A549 (cell line): ENCODE measurements at regions not wholly inside any gene's neighbourhood (a gene's known extent, or its start where the extent isn't known, plus 50 kb on each side); places are given as distances from the start of the nearest gene placed in this dataset.

Experiments used
- ATAC-seq, 2 experiments: fragments of 200-7000 bp in 1 of 2; fragments of >200 bp in 1 of 2; cut with Nextera tagmentation in 1 of 2; cut with Tn5 transposase in 1 of 2; 3 replicates each; pipeline versions ENCODE4 v1.8.0 to v1.9.1; 2018 to 2020; ENCODE audit warnings: mild to moderate bottlenecking in 1 of 2, moderate library complexity in 1 of 2
- CTCF ChIA-PET: fragments of 300-600 bp; sonication (Branson Sonifier 250); formaldehyde crosslinking; extraction: SDS; loops from one replicate; lab custom pipeline; 2021; ENCODE audit warnings: antibody characterized with exemption, inconsistent platforms; lab: Yijun Ruan, JAX
- POLR2A ChIA-PET: fragments of 350-600 bp; formaldehyde crosslinking; extraction: SDS; loops from one replicate; lab custom pipeline; 2021; ENCODE audit warnings: antibody characterized with exemption, inconsistent platforms; lab: Yijun Ruan, JAX
- DNase-seq, 2 experiments: peaks; one replicate each; pipeline versions ENCODE4 v3.0.0 to v3.0.0-alpha.2; 2011 to 2016; ENCODE audit warnings: low read depth in 1 of 2, low spot score in 1 of 2
- FAIRE-seq: peaks from 2 replicates; lab custom pipeline; 2011; peaks lifted over from hg19 to GRCh38; lab: Jason Lieb, UNC
- H3K27ac ChIP-seq, 2 experiments: fragments of >200 bp; sonication (Bioruptor Twin); formaldehyde crosslinking; 3 replicates each; pipeline ENCODE4 v1.5.1; 2016 to 2017
- H3K4me1 ChIP-seq: fragments of >200 bp; sonication (Bioruptor Twin); formaldehyde crosslinking; 3 replicates; pipeline ENCODE4 v1.6.1; 2016
- H3K4me2 ChIP-seq: fragments of >200 bp; sonication (Bioruptor Twin); formaldehyde crosslinking; 3 replicates; pipeline ENCODE4 v1.6.1; 2016
- H3K4me3 ChIP-seq: fragments of >200 bp; sonication (Bioruptor Twin); formaldehyde crosslinking; 3 replicates; pipeline ENCODE4 v1.5.1; 2016
- H3K9me3 ChIP-seq: fragments of >200 bp; sonication (Bioruptor Twin); formaldehyde crosslinking; 3 replicates; pipeline ENCODE4 v1.6.1; 2016
- BHLHE40 ChIP-seq: IDR thresholded peaks from 2 replicates; pipeline ENCODE4 v1.6.1; 2012; ENCODE audit warnings: low read depth, low read length, inconsistent platforms
- CEBPB ChIP-seq, 2 experiments: fragments of >200 bp in 1 of 2; sonication (Bioruptor Twin) in 1 of 2; formaldehyde crosslinking in 1 of 2; IDR thresholded peaks; 2 replicates each; pipeline ENCODE4 v1.6.1; 2012 to 2016
- CHD4 ChIP-seq: fragments of 200-600 bp; sonication (generic); IDR thresholded peaks from 2 replicates; pipeline ENCODE4 v1.6.1; 2016; ENCODE audit warnings: antibody characterized with exemption, mild to moderate bottlenecking, borderline replicate concordance
- EHF ChIP-seq: fragments of 250-450 bp; sonication (Bioruptor Pico); IDR thresholded peaks from 2 replicates; pipeline ENCODE4 v1.5.0; 2020; ENCODE audit warnings: mild to moderate bottlenecking
- EP300 ChIP-seq, 2 experiments: fragments of >200 bp; sonication (Bioruptor Twin); formaldehyde crosslinking; IDR thresholded peaks; 2 replicates in 1 of 2; 3 replicates in 1 of 2; pipeline ENCODE4 v1.6.1; 2016 to 2017
- ESRRA ChIP-seq: fragments of 150-350 bp; IDR thresholded peaks from 2 replicates; pipeline ENCODE4 v1.6.1; 2014; ENCODE audit warnings: mild to moderate bottlenecking, low read length, borderline replicate concordance
- FOSB ChIP-seq: fragments of 250-450 bp; sonication (Bioruptor Pico); IDR thresholded peaks from 2 replicates; pipeline ENCODE4 v1.5.0; 2020; ENCODE audit warnings: mild to moderate bottlenecking, moderate library complexity
- HEYL ChIP-seq: fragments of 250-450 bp; sonication (Bioruptor Pico); IDR thresholded peaks from 2 replicates; pipeline ENCODE4 v1.8.0; 2021; ENCODE audit warnings: mild to moderate bottlenecking, moderate library complexity
- HOXB13 ChIP-seq: fragments of 250-450 bp; sonication (Bioruptor Pico); IDR thresholded peaks from 2 replicates; pipeline ENCODE4 v1.5.0; 2020; ENCODE audit warnings: low read depth, mild to moderate bottlenecking, moderate library complexity
- JUN ChIP-seq, 2 experiments: fragments of >200 bp; sonication (Bioruptor Twin); formaldehyde crosslinking; IDR thresholded peaks; 2 replicates in 1 of 2; 3 replicates in 1 of 2; pipeline ENCODE4 v1.6.1; 2016 to 2017
- JUNB ChIP-seq: fragments of >200 bp; sonication (Bioruptor Twin); formaldehyde crosslinking; IDR thresholded peaks from 2 replicates; pipeline ENCODE4 v1.6.1; 2016
- KDM5A ChIP-seq: fragments of 200-600 bp; sonication (generic); IDR thresholded peaks from 2 replicates; pipeline ENCODE4 v1.6.1; 2016; ENCODE audit warnings: antibody characterized with exemption, mild to moderate bottlenecking
- MAFK ChIP-seq: fragments of 450-650 bp; IDR thresholded peaks from 2 replicates; pipeline ENCODE4 v1.6.1; 2014; ENCODE audit not compliant: partially characterized antibody
- NFE2L2 ChIP-seq: fragments of 150-350 bp; conservative IDR thresholded peaks from 2 replicates; pipeline ENCODE4 v1.6.1; 2014; ENCODE audit warnings: low read length
- RARB ChIP-seq: fragments of 250-450 bp; sonication (Bioruptor Pico); IDR thresholded peaks from 2 replicates; pipeline ENCODE4 v1.8.0; 2021; ENCODE audit warnings: mild to moderate bottlenecking, moderate library complexity
- RNF2 ChIP-seq: fragments of 200-600 bp; sonication (generic); IDR thresholded peaks from 2 replicates; pipeline ENCODE4 v1.6.1; 2016; ENCODE audit warnings: low read depth, mild to moderate bottlenecking, antibody characterized with exemption, moderate library complexity, borderline replicate concordance
- SREBF2 ChIP-seq: fragments of 450-650 bp; IDR thresholded peaks from 2 replicates; pipeline ENCODE4 v1.6.1; 2014; ENCODE audit warnings: mild to moderate bottlenecking, moderate library complexity
- TFCP2L1 ChIP-seq: fragments of 250-450 bp; sonication (Bioruptor Pico); IDR thresholded peaks from 2 replicates; pipeline ENCODE4 v1.5.0; 2021; ENCODE audit warnings: mild to moderate bottlenecking
- WGBS: methylation state at CpG from one replicate; pipeline ENCODE4 v1.1.6; 2017; ENCODE audit errors: missing lambda C conversion rate; 5-methylcytosine and 5-hydroxymethylcytosine counted together
- TF ChIP-seq, protein P1 (sequence below): fragments of >200 bp; sonication (Bioruptor Twin); formaldehyde crosslinking; IDR thresholded peaks from 3 replicates; pipeline ENCODE4 v1.5.1; 2016
- TF ChIP-seq, protein P2 (sequence below): IDR thresholded peaks from 2 replicates; pipeline ENCODE4 v1.6.1; 2012
- TF ChIP-seq, protein P3 (sequence below): fragments of 250-450 bp; sonication (Bioruptor Pico); IDR thresholded peaks from 2 replicates; pipeline ENCODE4 v1.5.0; 2021; ENCODE audit warnings: mild to moderate bottlenecking, moderate library complexity, borderline replicate concordance

DNA sequence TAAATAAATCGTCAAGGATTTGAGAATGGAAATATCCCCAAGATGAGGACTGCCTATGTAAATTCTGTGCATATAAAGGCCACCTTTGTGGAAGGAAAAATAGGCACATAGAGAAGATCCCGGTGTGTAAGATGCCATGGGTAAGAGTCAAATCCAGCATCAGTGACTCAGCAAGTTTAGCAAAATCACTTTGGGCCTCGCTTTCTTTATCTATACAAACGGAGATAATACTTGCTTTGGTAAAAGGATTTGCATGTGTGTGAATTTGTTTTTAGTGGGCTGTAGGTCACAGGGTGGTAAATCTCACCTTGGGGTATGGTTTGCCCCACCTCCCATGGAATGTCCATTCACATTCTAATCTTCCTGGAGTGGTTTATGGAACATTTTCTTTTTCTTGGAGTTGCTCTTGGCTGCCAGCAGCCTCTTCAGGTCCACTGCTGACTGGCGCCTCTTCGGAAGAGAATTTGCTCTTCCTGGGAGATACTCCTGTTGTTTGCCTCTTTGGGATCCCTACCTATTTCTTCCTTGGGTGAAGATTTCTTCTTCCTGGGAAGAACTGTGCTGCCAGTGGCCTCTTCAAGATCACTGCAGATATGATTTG lies 587.6 kb downstream of the CDH11 start:
- H3K4me1 ChIP-seq = no peaks in the 10 kb centered on the region
- 49% methylated on average over 6 of the region's 6 CpGs for WGBS
- TF ChIP-seq SREBF2 = no peak
- TF ChIP-seq, protein P1, sequence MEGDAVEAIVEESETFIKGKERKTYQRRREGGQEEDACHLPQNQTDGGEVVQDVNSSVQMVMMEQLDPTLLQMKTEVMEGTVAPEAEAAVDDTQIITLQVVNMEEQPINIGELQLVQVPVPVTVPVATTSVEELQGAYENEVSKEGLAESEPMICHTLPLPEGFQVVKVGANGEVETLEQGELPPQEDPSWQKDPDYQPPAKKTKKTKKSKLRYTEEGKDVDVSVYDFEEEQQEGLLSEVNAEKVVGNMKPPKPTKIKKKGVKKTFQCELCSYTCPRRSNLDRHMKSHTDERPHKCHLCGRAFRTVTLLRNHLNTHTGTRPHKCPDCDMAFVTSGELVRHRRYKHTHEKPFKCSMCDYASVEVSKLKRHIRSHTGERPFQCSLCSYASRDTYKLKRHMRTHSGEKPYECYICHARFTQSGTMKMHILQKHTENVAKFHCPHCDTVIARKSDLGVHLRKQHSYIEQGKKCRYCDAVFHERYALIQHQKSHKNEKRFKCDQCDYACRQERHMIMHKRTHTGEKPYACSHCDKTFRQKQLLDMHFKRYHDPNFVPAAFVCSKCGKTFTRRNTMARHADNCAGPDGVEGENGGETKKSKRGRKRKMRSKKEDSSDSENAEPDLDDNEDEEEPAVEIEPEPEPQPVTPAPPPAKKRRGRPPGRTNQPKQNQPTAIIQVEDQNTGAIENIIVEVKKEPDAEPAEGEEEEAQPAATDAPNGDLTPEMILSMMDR = no peak
- no peak for TF ChIP-seq FOSB (CRISPR knock-in tag)
- TF ChIP-seq MAFK = peak; percentile 36
- no peak for TF ChIP-seq JUN (IDR thresholded peaks at IDR 0.05)
- no peak for TF ChIP-seq JUNB
- DNase-seq = no peak
- ChIA-PET POLR2A (no interaction called here), CTCF (no interaction called here)
- no peaks in the 10 kb centered on the region for H3K9me3 ChIP-seq
- H3K27ac ChIP-seq = no peak overlapping the region
- no peak overlapping the region for H3K4me2 ChIP-seq
- H3K4me3 ChIP-seq = no peak overlapping the region
- no peak for FAIRE-seq
- no peak for ATAC-seq

DNA sequence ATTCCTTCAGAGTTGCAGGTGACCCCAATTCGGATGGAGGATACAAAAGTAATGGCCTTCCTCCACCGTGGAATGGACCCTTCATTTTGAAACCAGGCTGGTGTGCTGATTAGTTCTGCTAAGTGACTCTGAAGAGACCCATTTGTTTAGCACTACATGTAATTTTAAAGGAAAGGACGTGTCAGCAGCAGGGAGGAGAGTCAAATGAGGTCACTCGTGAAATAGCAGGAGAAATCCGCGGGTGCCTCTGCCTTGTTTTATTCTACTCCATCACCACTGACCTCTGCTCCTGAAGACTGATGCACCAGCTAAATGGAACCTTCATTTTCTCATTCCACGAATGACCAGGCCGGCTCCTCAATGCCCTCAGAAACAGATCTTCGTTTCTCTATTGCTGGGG lies 589.2 kb downstream of the CDH11 start:
- WGBS = 37% methylated on average over 9 of the region's 9 CpGs
- TF ChIP-seq BHLHE40 = no peak
- TF ChIP-seq KDM5A = no peak
- DNase-seq (no peak), ATAC-seq (no peak), FAIRE-seq (no peak)
- Histone ChIP-seq H3K27ac (no peak overlapping the region), H3K9me3 (no peaks in the 10 kb centered on the region), H3K4me1 (no peaks in the 10 kb centered on the region), H3K4me2 (no peak overlapping the region), H3K4me3 (no peak overlapping the region)
- ChIA-PET POLR2A (no interaction called here), CTCF (no interaction called here)

DNA sequence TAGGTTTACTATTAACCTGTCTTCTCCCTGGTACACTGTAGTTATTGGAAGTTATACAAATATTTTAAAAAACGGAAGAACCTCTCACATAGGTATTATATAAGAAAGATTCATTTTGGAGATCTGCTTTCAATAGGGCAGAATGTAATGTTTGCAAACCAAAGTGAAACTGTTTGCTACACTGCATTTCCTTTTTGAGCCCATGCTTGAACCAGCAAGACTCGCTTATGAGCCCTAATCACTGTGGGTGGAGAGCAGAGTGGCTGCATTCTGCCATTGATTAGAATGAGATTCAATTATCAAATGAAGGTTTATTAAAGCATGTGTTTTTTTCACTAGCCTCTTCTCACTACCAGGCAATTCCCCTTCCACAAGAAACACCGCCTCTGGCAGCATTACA lies 589.7 kb downstream of the CDH11 start:
- no peak for DNase-seq
- no peaks in the 10 kb centered on the region for H3K9me3 ChIP-seq
- H3K4me3 ChIP-seq = no peak overlapping the region
- no peak overlapping the region for H3K4me2 ChIP-seq
- no peaks in the 10 kb centered on the region for H3K4me1 ChIP-seq
- 18% methylated on average over 3 of the region's 3 CpGs for WGBS
- ATAC-seq = no peak
- POLR2A ChIA-PET = no interaction called here
- no peak overlapping the region for H3K27ac ChIP-seq
- CTCF ChIA-PET = no interaction called here
- TF ChIP-seq FOSB (CRISPR knock-in tag) = no peak
- no peak for TF ChIP-seq CEBPB (IDR thresholded peaks at IDR 0.05)
- no peak for TF ChIP-seq TFCP2L1 (CRISPR knock-in tag)
- TF ChIP-seq RARB (CRISPR knock-in tag) = no peak
- no peak for TF ChIP-seq MAFK
- no peak for TF ChIP-seq JUNB
- TF ChIP-seq EP300 (IDR thresholded peaks at IDR 0.05) = no peak
- no peak for TF ChIP-seq EHF (CRISPR knock-in tag)
- TF ChIP-seq, protein P2, sequence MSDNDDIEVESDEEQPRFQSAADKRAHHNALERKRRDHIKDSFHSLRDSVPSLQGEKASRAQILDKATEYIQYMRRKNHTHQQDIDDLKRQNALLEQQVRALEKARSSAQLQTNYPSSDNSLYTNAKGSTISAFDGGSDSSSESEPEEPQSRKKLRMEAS = no peak
- TF ChIP-seq BHLHE40 = no peak
- no peak for TF ChIP-seq NFE2L2
- no peak for TF ChIP-seq SREBF2
- TF ChIP-seq RNF2 = no peak
- no peak for TF ChIP-seq ESRRA
- TF ChIP-seq HOXB13 (CRISPR knock-in tag) = no peak
- no peak for TF ChIP-seq CHD4
- TF ChIP-seq, protein P3, sequence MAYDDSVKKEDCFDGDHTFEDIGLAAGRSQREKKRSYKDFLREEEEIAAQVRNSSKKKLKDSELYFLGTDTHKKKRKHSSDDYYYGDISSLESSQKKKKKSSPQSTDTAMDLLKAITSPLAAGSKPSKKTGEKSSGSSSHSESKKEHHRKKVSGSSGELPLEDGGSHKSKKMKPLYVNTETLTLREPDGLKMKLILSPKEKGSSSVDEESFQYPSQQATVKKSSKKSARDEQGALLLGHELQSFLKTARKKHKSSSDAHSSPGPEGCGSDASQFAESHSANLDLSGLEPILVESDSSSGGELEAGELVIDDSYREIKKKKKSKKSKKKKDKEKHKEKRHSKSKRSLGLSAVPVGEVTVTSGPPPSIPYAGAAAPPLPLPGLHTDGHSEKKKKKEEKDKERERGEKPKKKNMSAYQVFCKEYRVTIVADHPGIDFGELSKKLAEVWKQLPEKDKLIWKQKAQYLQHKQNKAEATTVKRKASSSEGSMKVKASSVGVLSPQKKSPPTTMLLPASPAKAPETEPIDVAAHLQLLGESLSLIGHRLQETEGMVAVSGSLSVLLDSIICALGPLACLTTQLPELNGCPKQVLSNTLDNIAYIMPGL (CRISPR knock-in tag) = no peak
- no peak for TF ChIP-seq HEYL (CRISPR knock-in tag)
- TF ChIP-seq, protein P1 = no peak
- FAIRE-seq = no peak
